ENCODE measurements at regions not wholly inside any gene's neighbourhood (a gene's known extent, or its start where the extent isn't known, plus 50 kb on each side); places are given as distances from the start of the nearest gene placed in this dataset.

GRCh38 chr15:62853841-62854225, 188.7 kb upstream of the TPM1 start:
- intact Hi-C loops (cut with DNase I), result loop anchor here in 1 of 2 donors (5.0 kb wide), 1 partner anchor 147 kb away; no protein-coding TSS in a partner anchor
- Histone ChIP-seq H3K4me3 (no peak overlapping the region), H3K36me3 (no peaks in the 10 kb centered on the region), H3K27me3 (no peaks in the 10 kb centered on the region), H3K27ac (peak overlapping the region in 2 of 3 donors; percentile 81 to 85), H3K4me1 (peaks cover 0 to 11% (median under 1%) of the 10 kb centered on the region in 4 donors), H3K9me3 (no peaks in the 10 kb centered on the region)
- TF ChIP-seq CTCF (IDR thresholded peaks at IDR 0.05) (no peak), POLR2A (IDR thresholded peaks at IDR 0.05) (no peak)
- DNase-seq (no peak), ATAC-seq (no peak)
- 80% methylated on average over 6 of the region's 6 CpGs for WGBS (ENCODE audit: insufficient coverage, low coverage, low lambda C conversion rate, missing lambda C conversion rate)

- intact Hi-C loops (cut with DNase I), result loop anchor here in 1 of 2 donors (5.0 kb wide), 1 partner anchor 147 kb away; no protein-coding TSS in a partner anchor
- Histone ChIP-seq H3K27me3 (no peaks in the 10 kb centered on the region), H3K9me3 (no peaks in the 10 kb centered on the region), H3K27ac (no peak overlapping the region), H3K4me1 (peaks cover 0 to 9% (median 0%) of the 10 kb centered on the region in 4 donors), H3K36me3 (no peaks in the 10 kb centered on the region), H3K4me3 (no peak overlapping the region)
- no peak for TF ChIP-seq POLR2A (IDR thresholded peaks at IDR 0.05)
- TF ChIP-seq CTCF (IDR thresholded peaks at IDR 0.05), result no peak
- DNase-seq (no peak), ATAC-seq (no peak)
- WGBS (ENCODE audit: insufficient coverage, low coverage, low lambda C conversion rate, missing lambda C conversion rate), result 93% methylated on average over 10 of the region's 12 CpGs
Measured at GRCh38 chr15:62854420-62855084, 188.0 kb upstream of the TPM1 start.

GRCh38 chr15:62855085-62855476, 187.5 kb upstream of the TPM1 start:
- Histone ChIP-seq H3K4me3 (no peak overlapping the region), H3K36me3 (no peaks in the 10 kb centered on the region), H3K27me3 (no peaks in the 10 kb centered on the region), H3K4me1 (peaks cover 0 to 9% (median 0%) of the 10 kb centered on the region in 4 donors), H3K27ac (no peak overlapping the region), H3K9me3 (no peaks in the 10 kb centered on the region)
- no peak for DNase-seq
- ATAC-seq, result no peak
- intact Hi-C loops (cut with DNase I), result no loop called here
- WGBS (ENCODE audit: insufficient coverage, low coverage, low lambda C conversion rate, missing lambda C conversion rate), result 90% methylated on average over 7 of the region's 7 CpGs
- no peak for TF ChIP-seq CTCF (IDR thresholded peaks at IDR 0.05)
- TF ChIP-seq POLR2A (IDR thresholded peaks at IDR 0.05), result no peak

- 97% methylated on average over 3 of the region's 12 CpGs for whole genome bisulfite sequencing (ENCODE audit: insufficient coverage, low coverage, low lambda C conversion rate, missing lambda C conversion rate)
- Histone ChIP-seq H3K36me3 (no peaks in the 10 kb centered on the region), H3K27ac (no peak overlapping the region), H3K9me3 (no peaks in the 10 kb centered on the region), H3K4me3 (no peak overlapping the region), H3K27me3 (no peaks in the 10 kb centered on the region), H3K4me1 (peaks cover 0 to 9% (median 0%) of the 10 kb centered on the region in 4 donors)
- intact Hi-C loops (cut with DNase I), result no loop called here
- ATAC-seq, result peak in 2 of 4 donors; percentile 14 to 17
- no peak for TF ChIP-seq CTCF (IDR thresholded peaks at IDR 0.05)
- no peak for DNase-seq
Measured at GRCh38 chr15:62856466-62857246, 185.9 kb upstream of the TPM1 start.
